HG03025 (cell line): ENCODE measurements at regions not wholly inside any gene's neighbourhood (a gene's known extent, or its start where the extent isn't known, plus 50 kb on each side); places are given as distances from the start of the nearest gene placed in this dataset.
"Not testable (repeated sequence)": the region's sequence is repeated elsewhere in the genome, so short reads cannot be mapped to it uniquely, and the experiment has no call there.

Source experiments
- ATAC-seq: cut with Tn5 transposase; IDR thresholded peaks from one replicate; pipeline ENCODE4 v1.9.1; 2021; ENCODE audit warnings: mild to moderate bottlenecking, moderate library complexity; ENCODE audit not compliant: unreplicated experiment, low FRiP score

DNA sequence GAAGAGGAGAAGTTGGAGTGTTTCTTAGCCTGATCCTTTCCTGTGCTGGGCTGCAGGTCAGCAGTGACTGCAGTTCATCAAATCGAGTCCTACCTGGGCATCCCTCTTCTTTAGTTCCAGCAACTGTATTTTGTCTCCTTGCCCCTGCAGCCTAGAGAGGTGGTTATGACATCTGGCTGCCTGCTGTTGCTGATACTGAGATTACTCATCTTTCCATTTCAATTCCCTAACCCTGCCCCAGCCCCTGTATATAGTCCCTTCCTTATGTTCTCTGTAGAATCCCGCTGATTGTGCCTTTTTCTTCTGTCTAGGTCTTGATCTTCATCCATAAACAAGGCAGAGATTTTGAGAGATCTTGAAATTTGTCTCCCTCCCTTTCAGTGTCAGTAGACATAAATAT, 393.3 kb downstream of the EDEM1 start:
- no peak for ATAC-seq

DNA sequence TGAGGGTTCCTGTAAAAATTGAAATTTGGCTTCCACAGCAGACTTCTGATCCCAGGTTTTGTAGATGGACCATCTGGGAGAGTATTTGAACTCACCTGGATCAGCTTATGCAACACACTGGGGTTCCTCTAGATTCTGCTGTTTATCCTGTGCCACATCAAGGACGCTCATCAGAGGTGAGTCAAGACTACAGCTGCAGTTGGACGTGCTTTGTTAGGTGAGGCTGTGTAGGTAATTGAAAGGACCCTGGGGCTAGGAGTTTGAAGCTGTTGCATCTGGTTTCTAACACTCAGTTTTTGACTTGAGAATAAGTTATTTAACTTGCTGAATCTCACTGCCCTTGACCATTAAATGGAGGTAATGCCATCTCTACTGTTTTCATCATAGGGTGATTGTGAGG, 394.2 kb downstream of the EDEM1 start:
- ATAC-seq, result no peak

DNA sequence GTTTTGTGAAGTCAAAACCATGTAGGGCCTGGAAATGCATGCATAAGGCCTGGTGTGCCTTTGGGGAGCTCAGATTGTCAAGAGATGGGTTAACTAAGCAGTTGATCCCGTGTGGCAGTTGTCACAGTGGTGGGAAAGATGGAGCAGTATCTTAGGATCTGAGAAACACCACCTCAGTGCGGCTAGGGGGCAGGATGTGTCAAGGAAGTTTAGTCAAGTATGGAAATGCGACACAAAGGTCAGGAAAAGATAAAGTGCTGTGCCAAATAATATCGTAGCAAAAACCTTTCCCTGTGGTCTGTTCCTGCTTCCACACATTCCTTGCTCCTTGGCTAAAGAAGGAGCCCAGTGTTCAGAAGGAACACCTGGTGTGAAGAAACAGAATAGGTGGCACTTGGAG, 396.4 kb downstream of the EDEM1 start:
- no peak for ATAC-seq

DNA sequence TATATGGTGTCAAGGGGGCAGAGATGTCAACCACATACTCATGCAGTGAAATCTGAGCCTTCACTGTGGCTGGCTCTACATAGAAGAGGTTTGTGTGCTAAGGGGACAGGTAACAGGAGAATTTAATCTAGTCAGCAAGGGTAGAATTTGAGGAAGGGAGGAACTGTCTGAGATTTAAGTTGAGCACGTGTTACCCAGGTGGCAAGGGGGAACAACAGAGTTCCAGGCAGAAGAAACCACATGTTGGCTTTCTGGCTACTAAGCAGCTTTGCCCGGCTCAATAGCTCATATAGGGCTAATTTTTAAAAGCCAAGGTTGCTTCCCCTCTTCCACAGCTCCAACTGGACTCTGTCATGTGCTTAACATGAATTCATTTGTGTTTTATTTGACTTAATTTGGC, 397.6 kb downstream of the EDEM1 start:
- ATAC-seq, result no peak

DNA sequence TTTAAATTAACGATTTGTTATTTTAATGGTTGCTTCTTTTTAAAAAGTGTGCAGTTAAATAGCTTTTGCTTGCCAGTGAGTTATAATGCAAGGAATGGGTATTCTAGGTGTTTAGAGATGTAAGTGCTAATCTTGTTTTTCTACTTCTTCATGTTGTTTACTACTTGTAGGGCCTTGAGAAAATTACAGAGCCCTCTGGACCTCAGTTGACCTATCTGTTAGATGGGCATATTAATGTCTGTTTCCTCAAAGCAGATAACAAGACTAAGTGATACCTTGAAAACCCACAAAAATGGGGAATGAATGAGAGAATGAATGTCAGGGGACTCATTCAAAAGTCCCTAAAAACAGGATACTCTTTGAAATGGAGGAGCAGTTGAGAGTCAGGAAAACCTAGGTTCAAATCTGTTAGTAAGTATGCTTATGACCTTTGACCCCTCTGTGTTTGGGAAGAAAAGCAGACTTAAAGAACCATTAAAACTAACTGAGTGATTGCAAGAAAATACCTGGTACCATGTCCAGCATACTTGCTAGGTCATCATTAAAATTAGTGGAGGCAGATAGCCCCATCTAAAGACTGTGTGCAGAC, 419.5 kb downstream of the EDEM1 start:
- ATAC-seq, result no peak

DNA sequence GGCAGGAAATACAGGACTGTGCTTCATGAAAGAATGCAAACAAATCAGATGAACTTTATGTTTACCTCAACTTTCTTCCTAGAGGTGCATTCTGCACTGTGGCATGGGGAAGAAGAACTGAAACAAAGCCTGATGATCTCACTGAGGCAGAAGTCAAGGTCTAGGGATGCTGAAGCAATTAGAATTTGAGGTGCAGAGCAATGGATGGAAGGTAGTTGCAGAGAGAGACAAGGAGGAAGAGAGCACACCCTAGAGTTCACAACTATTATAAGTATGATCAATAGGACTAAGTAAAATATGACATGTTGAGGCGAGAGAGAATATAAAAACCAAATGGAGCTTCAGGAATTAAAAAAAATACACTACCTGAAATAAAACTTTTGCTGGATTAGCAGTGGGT, 420.1 kb downstream of the EDEM1 start:
- ATAC-seq, result no peak

DNA sequence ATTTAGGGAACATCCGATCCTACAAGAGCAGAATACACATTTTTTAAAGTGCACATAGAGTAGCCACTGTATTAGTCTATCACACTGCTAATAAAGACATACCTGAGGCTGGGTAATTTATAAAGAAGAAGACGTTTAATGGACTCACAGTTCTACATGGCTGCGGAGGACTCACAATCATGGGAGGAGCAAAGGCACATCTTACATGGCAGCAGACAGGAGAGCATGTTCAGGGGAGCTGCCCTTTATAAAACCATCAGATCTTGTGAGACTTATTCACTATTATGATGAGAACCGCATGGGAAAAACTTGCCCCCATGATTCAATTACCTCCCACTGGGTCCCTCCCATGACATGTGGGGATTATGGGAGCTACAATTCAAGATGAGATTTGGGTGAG, 421.5 kb downstream of the EDEM1 start:
- ATAC-seq, result not testable (repeated sequence)

DNA sequence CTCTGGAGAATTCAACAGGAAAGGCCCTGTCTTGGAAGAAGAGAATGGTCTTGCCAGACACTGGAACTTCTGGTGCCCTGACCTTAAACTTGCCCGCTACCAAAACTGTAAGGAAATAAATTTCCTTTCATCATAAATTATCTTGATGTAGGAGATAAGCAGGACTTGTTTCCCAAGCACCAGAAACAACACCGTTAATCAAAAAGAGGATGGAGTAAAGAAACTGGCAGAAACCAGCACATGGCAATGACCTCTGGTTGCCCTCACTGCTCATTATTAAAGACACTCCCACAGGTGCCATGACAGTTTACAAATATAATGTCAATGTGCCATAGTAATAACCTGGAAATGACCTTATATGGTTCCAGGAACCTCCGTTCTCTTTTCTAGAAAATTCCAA, 426.1 kb downstream of the EDEM1 start:
- no peak for ATAC-seq

DNA sequence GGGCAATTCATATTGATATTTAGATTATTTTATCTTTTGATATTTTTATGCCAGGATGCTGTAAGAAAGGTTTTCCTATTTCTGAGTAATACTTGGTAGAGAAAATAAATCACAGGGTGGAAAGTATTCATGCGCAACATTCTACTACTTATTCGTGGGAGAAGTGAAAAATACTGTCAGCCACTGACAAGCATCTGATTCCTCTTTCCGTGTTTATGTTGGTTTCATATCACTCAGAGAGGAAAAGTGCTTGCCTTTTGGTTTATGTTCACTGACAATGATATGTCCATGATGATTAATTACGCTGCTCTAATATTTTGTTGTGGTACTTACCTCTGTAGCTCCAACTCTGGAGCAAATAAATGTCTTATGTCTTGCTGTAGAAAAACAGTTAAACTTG, 429.4 kb downstream of the EDEM1 start:
- ATAC-seq, result no peak

DNA sequence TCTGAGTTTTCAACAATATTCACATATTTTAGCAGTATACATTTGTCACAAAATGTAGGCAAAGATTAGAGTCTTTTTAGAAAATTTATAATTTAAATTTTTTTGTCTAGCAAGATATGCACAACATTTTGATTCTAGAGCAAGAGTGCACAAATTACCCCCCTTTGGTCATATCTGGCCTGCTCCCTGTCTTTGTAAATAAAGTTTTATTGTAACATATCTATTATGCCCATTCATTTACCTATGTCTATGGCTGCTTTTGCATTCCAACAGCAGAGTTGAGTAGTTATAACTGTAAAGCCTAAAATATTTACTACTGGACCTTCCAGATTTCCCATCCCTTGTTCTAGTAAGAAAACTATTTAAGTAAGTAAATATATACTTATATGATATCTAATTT, 430.7 kb downstream of the EDEM1 start:
- ATAC-seq, result no peak

DNA sequence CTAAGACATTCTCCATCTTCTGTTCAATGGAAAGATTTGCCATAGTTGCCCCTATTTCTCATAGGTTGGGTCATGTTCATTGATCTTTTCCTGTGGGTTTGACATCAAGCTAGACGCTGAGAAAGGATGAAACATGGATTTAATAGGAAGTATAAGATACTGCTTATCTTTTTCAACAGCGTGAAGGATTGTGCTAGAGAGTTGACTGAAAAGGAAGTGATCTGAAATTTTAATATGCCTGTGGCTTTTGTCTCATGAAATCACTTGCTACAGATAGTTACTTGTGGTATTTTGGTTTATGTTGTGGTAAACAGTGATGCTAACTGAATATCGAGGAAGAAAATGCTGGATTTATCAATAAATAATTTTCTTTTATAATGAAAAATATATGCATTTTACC, 442.9 kb downstream of the EDEM1 start:
- ATAC-seq, result no peak

DNA sequence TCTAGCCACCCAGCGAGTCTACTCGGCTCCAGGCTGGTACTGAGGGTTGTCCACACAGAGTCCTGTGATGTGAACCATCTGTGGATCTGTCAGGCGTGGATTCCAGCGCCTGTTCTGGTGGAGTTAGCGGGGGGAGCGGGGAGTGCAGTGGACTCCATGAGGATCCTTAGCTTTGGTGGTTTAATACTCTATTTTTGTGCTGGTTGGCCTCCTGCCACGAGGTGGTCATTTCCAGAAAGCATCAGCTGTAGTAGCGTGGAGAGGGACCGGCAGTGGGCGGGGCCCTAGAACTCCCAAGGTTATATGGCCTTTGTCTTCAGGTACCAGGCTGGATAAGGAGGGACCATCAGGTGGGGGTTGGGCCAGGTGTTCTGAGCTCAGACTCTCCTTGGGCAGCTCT, 446.5 kb downstream of the EDEM1 start:
- ATAC-seq, result no peak

DNA sequence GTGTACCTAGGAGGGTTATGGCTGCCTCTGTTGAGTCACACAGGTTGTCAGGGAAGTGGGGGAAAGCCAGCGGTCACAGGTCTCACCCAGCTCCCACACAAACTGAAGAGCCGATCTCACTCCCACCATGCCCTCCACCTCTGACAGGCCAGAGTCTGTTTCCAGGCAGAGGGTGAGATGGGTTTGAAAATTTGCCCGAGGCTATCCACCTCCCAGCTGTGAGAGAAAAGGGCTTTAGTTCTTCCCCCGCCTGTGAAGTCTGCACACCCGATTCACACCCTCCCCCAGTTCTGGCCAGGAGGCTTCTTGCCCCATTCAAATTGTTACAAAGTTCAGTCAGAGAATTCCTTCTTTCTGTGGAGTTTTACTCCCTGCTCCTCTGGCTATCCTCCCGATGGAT, 446.9 kb downstream of the EDEM1 start:
- ATAC-seq, result no peak

DNA sequence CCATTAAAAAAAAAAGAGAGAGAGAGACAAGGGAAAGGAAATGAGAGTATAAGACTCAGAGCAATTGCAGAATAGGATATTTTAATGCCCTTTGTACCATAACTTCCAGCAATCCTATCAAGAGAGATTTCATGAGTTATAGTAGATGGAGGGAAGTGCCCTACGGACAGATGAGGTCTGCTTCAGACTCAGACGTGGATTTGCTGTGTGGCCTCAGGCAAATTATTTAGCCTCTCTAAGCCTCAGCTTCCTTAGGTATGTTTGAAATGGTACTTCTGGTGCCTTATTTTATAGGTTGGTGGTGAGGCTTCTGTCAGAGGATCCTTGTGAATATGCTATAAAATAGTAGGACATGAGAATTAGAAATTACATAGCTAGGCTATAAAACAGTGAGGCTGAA, 448.2 kb downstream of the EDEM1 start:
- ATAC-seq, result no peak

DNA sequence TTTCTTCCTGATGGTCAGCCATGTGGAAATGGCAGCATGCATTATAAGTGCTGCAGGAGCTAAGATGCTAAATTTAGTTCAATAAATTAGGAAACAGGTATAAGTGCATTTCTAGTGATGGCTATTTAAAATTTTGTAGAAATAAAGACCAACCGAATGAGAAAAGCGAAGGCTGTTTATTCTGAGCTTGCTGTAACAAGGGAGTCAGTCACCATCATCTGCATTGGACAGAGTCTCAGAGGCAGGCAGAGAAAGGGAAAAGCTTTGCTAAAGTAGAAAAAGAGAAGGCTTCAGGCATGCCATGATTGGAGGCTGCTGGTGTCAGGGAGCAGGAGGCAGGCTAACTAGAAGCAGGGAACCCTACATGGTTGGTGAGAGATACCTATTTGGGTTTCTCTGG, 451.0 kb downstream of the EDEM1 start:
- no peak for ATAC-seq

DNA sequence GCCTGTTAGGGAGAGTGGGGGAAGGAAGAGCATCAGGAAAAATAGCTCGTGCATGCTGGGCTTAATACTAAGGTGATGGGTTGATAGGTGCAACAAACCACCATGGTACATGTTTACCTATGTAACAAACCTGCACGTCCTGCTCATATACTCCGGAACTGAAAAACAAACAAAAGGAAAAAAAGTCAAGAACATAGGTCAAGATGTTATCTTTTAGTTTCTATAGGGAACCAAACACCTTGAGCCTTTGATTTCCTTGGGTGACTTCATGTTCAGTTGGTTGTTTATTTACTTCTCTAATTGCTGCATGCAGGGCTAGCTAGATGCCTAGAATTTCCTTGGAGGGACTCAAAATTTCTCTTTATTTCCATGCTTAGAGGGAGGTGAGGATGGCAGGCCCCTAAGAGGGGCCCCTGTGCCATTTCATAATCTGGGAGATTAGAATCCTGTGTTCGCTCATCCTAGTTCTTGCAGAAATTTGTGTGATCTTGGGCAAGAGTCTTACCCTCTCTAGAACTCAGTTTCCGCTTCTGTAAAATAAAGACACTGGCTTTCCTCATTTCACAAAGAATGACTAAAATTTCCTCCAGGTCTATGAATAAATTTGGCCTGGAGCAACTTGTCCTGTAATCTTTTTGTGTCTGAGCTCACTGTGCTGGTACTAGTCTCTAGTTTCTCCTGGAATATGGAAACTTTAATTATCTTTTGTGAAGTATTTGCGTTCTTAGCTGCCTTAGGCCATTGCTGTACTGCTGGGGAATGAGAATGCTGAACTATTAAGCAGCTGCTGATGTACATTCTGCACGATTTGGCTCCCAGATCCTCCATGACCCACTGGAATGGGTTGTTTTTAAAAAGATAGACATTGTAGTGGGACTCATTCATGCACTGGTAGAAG, 457.5 kb downstream of the EDEM1 start:
- ATAC-seq, result no peak

DNA sequence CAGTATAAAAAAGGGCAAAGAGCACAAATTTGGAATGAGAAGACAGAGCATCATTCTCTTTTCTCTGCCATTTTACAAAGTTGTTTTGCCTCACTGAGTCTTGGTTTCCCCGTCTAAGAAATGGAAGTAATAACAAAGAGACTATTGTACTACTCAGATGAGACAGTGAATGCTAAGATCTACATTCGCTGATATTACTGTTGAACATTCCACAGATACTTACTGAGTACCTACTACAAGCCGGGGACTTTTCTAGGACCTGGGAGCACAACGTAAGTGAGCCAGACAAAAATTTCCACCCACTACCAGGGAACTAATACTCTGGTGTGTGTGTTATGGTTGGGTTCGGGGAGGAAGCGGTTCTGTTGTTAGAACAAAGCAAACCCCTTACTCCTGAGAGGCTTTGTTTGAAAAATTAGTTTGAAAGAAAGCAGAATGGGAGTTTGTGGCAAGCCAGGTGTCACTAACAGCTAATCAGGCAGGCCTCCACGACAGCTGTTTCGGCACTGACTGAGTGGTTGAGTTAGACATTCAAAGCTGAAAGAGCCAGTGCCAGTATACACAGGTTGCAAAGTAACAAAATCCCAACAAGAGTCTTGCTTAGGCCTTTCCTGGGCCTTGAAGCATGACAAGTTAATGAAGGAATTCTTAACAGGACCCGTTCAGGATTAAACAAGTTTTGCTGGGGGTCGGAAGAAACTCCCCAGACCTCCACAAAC, 458.3 kb downstream of the EDEM1 start:
- ATAC-seq, result no peak

DNA sequence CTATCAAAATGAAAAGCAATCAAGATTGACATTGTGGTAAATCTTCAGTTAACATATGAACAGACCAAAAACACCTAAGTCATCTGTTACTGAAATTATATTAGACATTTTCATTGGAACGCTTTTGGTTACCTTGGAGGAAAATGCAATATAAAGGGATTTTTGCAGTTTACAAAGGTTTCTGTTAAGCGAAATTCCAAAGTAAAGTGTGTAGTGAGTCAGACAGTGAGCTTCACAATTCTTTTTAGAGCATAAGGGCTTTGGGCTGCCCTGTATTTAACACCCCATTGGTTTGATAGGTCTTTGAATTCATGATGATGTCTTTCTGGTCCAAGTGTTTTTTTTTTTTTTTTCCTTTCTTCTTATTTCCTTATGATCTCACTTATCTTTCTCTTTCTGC, 462.8 kb downstream of the EDEM1 start:
- no peak for ATAC-seq

DNA sequence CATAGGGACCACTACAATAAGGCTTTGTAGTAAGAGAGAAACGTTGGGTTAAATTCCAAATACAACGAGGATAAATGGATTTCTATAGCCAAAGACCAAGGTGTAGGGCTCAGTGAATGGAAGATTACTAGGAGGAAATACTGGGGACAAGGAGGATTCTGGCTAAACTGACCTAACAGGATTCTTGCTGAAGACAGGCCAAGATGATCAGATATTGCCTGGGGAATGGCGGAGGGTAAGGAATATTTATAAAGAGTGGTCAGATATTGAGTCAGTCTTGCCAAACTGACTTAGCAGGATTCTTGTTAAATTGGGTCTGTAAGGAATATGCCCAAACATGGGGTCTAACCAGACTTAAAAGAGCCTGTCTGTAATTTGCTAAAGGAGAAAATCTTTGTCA, 463.8 kb downstream of the EDEM1 start:
- ATAC-seq, result no peak

DNA sequence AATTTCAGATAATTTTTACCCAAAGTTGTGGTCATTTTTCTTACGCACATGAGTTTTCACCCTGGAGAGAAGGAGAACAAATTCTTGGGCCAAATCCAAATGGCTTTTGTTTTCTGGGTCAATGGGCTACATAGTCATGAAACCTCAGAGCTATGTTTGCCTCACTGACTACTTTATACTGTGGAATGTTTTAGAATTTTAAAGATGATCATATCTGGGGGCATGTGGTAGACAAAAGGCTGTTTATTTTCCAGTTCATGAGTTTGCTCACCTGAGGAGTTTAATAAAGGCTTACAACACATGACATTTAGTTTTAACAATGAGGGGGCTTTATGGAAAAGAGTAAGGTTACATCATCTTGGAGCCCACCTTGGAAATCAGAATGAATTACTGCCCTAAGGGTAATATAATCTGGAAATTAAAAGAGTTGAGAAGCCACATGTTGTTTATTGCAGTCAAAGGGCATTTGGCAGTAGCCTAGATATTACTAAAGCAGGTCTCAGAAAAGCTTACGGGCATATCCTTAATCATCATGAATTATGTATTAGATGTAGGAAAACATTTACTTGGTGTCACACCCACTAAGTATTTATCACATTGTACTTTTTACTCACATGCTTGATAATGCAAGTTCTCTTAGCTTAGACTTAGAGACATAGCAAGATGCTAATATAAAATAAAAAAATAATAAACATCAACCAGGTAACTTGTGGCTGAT, 466.1 kb downstream of the EDEM1 start:
- no peak for ATAC-seq

DNA sequence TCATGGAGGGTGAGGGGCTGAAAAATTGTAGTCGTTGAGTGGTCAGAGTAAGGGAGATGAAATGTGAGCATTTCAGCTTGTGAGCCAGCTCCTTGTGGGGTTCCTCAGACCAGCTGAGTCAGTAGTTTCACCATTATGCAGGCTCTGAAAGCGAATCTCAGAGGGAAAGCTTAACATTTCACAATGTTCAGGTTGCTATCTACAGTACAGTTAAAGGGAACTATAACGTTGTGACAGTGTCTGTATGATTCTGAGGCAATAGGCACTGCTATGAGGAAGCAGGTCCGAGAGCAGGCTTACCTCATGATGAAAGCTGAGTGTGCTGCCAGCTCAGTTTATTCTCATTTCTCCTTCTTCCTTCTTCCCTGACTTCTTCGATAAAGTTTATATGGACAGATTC, 469.6 kb downstream of the EDEM1 start:
- ATAC-seq, result no peak
